Type B pancreatic cell (in vitro differentiated cells): ENCODE measurements at regions not wholly inside any gene's neighbourhood (a gene's known extent, or its start where the extent isn't known, plus 50 kb on each side); places are given as distances from the start of the nearest gene placed in this dataset.

Source experiments
- DNase-seq: peaks from one replicate; pipeline ENCODE4 v3.0.0; 2021; ENCODE audit warnings: mixed read lengths; ENCODE audit not compliant: unreplicated experiment; ENCODE audit errors: extremely low spot score
- H3K27ac Mint-ChIP-seq: 2 replicates; pipeline ENCODE4 v1.8.0; 2021; ENCODE audit warnings: mild to moderate bottlenecking, mixed read lengths
- H3K27me3 Mint-ChIP-seq: 2 replicates; pipeline ENCODE4 v1.8.0; 2021; ENCODE audit warnings: mixed read lengths
- H3K36me3 Mint-ChIP-seq: 2 replicates; pipeline ENCODE4 v1.8.0; 2021; ENCODE audit warnings: mixed read lengths
- H3K4me1 Mint-ChIP-seq: one replicate; pipeline ENCODE4 v1.8.0; 2021; ENCODE audit warnings: mixed read lengths; ENCODE audit not compliant: unreplicated experiment
- H3K4me3 Mint-ChIP-seq: 2 replicates; pipeline ENCODE4 v1.8.0; 2021; ENCODE audit warnings: mild to moderate bottlenecking, mixed read lengths
- H3K9me3 Mint-ChIP-seq: 2 replicates; pipeline ENCODE4 v1.8.0; 2021; ENCODE audit warnings: mixed read lengths
- CTCF ChIP-seq: fragments of 200-600 bp; sonication (generic); conservative IDR thresholded peaks from 2 replicates; pipeline ENCODE4 v1.5.0; 2021; ENCODE audit warnings: antibody characterized with exemption, mild to moderate bottlenecking

- Mint-ChIP-seq H3K27me3 (peaks cover 15% of the 10 kb centered on the region), H3K4me3 (no peak overlapping the region), H3K36me3 (no peaks in the 10 kb centered on the region), H3K9me3 (peaks cover 8% of the 10 kb centered on the region), H3K27ac (no peak overlapping the region), H3K4me1 (no peaks in the 10 kb centered on the region)
- no peak for TF ChIP-seq CTCF
- DNase-seq: no peak
Observed at GRCh38 chr16:22687031-22687530, 126.9 kb upstream of the HS3ST2 start.

GRCh38 chr16:22688463-22688862 is 125.5 kb upstream of the HS3ST2 start:
- H3K36me3 Mint-ChIP-seq: no peaks in the 10 kb centered on the region

GRCh38 chr16:22688930-22689329 is 125.0 kb upstream of the HS3ST2 start:
- H3K27ac Mint-ChIP-seq: no peak overlapping the region

More at GRCh38 chr16:22688463-22688862, 125.5 kb upstream of the HS3ST2 start:
- Mint-ChIP-seq H3K27ac (no peak overlapping the region), H3K4me3 (no peak overlapping the region), H3K27me3 (peaks cover 8% of the 10 kb centered on the region), H3K4me1 (no peaks in the 10 kb centered on the region), H3K9me3 (peaks cover 8% of the 10 kb centered on the region)
- no peak for DNase-seq
- no peak for TF ChIP-seq CTCF

GRCh38 chr16:22691335-22691734 is 122.6 kb upstream of the HS3ST2 start:
- H3K9me3 Mint-ChIP-seq: peaks cover 4% of the 10 kb centered on the region
- H3K4me3 Mint-ChIP-seq: no peak overlapping the region
- no peak overlapping the region for H3K27ac Mint-ChIP-seq
- DNase-seq: no peak
- H3K4me1 Mint-ChIP-seq: no peaks in the 10 kb centered on the region
- no peak for TF ChIP-seq CTCF
- no peaks in the 10 kb centered on the region for H3K36me3 Mint-ChIP-seq
- peaks cover 1% of the 10 kb centered on the region for H3K27me3 Mint-ChIP-seq

More at GRCh38 chr16:22688930-22689329, 125.0 kb upstream of the HS3ST2 start:
- Mint-ChIP-seq H3K9me3 (peaks cover 8% of the 10 kb centered on the region), H3K4me3 (no peak overlapping the region), H3K36me3 (no peaks in the 10 kb centered on the region), H3K4me1 (no peaks in the 10 kb centered on the region), H3K27me3 (peaks cover 5% of the 10 kb centered on the region)
- TF ChIP-seq CTCF: no peak
- DNase-seq: no peak

GRCh38 chr16:22692034-22692433 is 121.9 kb upstream of the HS3ST2 start:
- peaks cover 2% of the 10 kb centered on the region for H3K9me3 Mint-ChIP-seq
- no peak for DNase-seq
- H3K27ac Mint-ChIP-seq: no peak overlapping the region
- H3K36me3 Mint-ChIP-seq: no peaks in the 10 kb centered on the region
- no peaks in the 10 kb centered on the region for H3K4me1 Mint-ChIP-seq
- no peak overlapping the region for H3K4me3 Mint-ChIP-seq
- H3K27me3 Mint-ChIP-seq: peaks cover 2% of the 10 kb centered on the region
- no peak for TF ChIP-seq CTCF
